ENCODE measurements at regions not wholly inside any gene's neighbourhood (a gene's known extent, or its start where the extent isn't known, plus 50 kb on each side); places are given as distances from the start of the nearest gene placed in this dataset.

DNA sequence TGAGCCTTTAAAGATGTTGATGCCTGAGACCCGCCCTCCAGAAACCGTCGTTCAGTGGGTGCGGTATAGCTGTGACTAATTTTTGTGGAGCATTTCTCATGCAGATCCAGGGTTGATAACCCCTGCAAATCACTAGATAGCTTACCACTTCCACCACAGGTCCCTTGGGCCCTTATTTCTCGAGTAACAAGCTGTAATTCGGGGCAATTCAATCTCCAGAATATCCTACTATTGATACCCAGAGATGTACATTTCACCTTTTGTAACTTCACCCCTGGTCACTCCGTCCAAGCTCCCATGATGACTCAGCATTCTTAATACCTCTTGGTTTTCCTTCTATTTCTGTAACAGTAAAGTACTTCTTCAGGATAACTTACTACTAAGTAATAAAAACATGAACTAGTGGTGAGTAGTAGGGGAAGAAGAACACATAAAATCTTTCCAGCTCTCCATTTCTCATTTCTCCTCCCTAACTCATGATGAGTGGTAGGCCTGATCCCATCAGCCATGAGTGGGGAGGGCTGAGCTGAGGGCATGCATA, 71.9 kb upstream of the UBL3 start:
- DNase-seq = no peak

DNA sequence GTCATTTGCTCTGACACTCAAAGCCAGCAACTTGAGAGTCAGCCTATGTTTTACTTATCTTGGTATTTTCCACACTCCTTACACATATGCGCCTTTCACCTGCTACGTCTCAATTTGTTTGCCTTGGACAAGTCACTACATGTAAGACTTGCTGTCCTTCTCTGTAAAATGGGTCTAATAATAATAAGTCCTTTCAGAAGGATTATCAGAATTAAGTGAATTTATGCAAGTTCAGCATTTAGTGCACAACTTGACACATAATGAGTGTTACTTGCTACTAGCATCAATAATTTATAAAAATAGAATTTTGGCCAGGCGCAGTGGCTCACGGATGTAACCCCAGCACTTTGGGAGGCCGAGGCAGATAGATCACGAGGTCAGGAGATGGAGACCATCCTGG, 71.1 kb upstream of the UBL3 start:
- no peak for DNase-seq

DNA sequence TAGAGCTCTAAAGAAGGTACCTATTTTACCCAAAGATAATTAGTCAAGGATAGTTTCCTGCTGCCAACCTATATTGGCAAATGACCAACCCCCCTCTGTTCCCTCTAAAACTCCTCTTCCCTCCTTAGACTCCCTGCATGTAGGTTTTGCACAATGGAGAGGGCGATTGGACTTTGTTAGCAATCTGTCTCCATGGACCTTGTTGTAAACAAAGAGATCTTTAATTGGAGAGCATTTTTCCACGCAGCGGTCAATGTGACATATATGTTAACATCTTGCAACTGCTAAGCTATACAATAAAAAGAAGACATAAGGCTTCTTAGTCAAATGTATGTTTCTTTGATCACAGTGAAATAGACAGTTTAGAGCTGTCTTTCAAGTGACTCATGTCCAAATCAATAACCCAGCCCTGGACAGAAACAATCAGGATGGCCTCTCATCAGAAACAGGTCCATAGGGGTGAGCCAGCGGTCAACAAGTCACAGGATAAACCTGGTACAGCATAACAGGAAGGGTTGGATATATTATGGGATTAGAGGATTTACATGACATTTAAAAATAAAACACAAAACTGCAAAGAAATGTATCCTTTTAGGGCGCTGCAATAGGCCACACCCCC, 69.7 kb upstream of the UBL3 start:
- no peak for DNase-seq

DNA sequence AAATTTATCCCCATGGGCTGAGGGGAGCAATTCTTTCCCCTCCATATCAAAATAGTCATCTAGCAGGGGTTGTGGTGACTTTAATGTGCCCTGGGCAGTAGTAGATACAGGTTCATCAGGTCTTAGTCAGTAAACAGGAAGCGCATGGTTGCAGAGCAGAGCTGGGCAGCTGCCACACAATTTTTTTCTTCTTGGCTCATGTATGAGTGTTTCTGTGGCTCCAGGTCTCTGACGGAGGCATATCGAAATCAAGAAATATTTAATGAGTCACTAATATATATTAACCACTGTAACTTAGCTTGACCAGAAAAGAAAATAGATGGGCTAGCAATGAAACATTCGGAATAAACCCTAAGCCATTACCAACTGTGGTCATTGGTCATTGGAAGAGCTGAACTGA, 68.4 kb upstream of the UBL3 start:
- no peak for DNase-seq

DNA sequence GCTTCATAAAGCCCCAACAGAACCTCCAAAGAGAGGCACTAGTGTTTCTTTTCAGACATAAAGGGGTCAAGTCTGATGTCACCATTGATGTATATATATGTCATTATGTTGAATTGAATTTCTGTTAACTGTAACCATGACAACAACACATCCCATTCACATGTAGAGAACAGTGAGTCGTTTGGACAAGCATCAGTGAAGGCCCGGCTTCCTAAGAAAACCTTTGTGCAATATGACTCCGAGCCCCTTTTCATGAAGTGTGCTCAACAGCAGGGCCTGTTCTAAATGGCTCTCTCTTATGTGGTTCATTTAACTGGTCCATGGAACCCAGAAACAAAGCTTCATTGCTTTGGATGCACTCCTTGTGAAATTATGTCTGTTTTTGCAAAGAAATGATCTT, 67.2 kb upstream of the UBL3 start:
- DNase-seq = no peak

DNA sequence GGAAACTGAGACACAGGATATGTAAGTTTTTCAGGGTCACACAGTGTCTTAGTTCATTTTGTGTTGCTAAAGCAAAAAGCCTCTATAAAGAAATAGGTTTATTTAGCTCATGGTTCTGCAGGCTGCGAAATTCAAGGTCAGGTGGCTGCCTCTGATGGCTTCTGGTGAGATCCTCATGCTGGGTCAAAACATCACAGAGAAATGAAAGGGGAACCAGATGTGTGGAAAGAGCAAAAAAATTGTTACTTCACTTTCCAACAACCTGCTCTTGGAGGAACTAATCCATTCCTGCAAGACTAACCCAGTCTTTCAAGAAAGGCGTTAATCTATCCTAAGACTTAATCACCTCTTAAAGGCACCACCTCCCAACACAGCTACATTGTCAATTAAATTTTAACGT, 64.2 kb upstream of the UBL3 start:
- no peak for DNase-seq

DNA sequence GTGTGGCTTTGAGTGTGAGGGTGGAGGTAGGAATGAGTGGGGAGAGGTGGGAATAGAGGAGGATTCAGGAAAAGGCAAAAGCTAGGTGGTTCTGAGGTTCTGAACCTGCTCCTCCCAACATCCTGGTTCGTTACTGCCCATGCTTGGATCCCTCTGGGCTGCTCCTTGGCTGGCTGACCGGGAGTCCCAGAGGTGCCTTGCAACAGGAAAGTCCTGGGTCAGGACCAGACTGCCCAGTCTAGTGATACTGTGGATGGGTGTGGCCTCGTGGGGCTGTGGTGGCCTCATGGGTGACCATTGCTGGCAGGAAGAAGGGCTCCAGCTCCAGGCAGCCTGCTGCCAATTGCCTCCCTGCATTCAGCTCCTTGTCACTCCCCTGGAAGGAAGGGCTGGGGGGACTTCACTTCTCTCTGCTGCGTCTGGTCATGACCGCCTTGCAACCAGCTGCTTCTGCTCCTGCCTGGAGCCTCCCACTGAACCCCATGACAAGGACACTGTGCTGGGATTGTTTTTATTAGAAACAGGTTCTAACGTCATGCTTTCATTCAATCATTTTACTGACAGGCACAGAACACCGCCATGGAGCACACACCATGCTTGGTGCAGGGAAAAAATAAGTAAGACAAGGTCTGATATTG, 61.5 kb upstream of the UBL3 start:
- no peak for DNase-seq

DNA sequence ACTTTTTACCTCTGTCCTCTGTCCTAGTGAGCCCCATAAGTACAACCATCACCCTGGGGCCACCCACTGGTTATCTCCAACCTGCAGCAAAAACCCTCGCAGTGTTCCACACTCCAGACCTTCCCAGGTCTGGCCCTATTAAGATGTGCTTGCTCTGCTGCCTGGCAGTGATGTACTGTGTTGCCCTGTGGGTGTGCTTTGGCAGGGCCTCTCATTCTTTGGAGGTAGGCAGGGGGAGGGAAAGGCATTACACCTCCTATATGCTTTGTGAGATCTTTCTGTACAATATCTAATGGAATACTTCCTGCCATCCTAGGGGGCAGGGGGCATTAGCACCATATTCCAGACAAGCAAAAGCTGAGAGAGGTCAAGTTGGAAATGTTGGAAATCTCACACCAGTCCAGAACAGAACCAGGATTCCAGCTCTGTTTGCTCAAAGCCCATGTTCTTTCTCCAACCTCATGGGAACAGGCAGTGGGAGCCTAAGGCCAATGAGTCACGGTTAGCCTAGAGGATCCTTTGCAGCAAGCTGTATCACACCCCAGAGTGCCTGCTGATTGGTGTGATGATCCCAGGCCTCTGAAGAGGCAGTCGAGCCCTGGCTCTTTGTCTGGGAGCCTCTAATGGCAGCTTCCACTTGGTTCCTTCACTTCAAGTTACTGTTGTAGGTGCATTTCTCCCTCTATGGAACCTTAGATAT, 59.7 kb upstream of the UBL3 start:
- DNase-seq = no peak

DNA sequence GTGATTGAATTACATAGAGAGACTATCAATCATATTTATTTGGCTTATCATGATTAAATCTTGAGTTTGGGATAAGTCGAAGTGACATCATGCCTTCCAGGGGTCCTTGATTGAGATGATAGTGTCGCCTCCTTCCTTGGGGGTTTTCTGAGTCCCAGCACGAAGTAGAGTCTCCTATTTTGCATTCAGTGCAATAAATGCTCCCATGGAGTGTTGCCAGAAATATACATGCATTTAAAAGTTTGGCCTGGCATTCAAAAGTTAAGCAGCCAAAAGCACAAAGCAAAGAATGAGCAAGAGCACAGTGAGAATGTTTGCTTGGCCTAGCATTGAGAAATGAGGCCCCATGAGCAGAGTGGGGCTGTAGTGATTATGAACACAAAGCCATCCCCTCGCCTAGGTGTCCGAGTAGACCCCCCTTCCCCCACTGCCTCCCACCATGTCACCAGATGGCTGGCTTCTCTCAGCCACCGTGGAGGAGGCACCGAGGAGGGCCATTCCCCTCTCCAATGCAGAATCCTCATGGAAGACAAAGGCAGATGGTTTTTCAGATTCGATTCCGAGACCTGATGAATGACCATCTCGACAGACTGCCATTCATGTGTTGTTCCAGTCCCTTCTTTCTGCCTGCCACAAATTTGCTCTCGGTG, 58.8 kb upstream of the UBL3 start:
- DNase-seq = no peak

DNA sequence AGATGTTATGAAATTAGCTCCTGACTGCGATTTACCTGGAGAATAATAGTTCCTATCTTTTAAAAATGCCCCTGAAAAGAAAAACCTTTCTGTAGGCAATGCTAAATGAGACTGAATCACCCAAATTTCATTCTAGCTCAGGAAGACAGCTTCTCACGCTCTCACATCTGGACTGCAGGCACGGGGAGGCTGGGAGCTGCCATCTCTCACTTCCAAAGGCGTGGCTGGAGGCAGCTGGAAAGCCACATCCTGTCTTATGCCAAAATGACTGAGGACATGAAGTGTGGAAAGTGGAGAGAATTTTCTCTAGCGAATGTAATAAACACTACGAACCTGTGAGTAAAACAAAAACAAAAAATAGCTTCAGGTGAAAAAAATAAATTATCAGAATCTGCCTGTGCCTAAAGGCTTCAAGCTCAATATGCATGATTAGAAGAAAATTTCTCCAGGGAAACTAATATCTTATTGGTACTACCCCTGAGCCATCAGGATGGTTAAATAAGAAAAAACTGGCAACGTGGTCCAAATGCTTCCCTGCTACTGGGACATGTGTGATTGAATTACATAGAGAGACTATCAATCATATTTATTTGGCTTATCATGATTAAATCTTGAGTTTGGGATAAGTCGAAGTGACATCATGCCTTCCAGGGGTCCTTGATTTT, 58.1 kb upstream of the UBL3 start:
- no peak for DNase-seq

DNA sequence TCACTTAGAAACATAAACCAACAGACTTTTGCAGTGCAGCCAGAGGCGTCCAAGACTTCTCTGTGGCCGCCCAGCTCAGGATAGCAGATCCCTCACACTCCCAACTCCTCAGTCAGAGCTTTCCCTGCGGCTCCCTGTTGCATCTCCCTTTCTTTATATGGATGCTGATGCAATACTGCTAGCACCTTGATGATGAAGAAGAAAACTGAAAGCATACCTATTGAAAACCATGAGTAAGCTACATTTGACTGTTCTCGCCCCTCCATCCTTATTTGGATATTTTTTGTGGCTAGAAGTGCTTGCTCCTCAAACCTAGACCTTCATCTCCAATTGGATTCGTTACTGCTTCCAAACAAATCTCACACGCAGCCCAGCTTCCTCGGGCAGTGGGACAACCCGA, 57.3 kb upstream of the UBL3 start:
- no peak for DNase-seq

DNA sequence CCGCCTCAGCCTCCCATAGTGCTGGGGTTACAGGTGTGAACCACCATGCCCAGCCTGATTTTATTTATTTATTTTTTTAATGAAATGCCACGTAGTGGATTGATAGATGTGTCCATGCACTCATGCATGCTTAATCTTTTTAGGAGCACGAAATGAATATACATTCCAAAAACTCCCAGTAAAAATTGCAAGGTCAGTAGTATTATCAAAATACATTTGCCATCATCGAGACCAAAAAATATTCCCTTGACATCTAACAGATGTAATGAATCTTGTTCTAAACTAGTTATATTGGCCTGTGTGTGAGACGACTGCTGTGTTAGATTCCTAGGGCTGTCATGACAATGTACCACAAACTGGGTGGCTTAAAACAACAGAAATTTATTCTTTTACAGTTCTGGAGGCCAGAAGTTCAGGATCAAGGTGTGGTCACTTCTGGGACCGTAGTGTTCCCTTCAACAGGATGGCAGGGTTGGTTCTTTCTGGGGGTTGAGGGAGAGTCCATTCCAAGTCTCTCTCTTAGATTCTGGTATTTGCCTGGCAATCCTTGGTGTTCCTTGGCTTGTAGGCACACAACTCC, 56.1 kb upstream of the UBL3 start:
- DNase-seq = no peak

DNA sequence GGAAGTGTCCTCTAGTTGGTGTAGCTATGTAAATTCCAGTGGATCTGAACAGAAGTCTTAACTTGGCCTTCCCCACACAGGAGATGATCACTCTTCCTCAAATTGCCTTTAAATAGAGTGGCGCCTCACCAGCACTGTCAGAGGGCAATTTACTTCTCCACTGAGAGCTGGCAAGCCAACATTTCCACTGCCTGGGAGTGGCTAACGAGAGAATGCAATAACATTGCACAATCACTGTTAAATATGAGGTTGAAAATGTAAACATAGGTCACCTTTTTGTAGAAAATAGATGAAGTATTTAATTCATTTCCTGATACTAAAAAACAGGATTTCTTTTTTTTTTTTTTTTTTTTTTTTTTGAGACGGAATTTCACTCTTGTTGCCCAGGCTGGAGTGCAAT, 55.4 kb upstream of the UBL3 start:
- peak in 1 of 2 donors; percentile 30 for DNase-seq

DNA sequence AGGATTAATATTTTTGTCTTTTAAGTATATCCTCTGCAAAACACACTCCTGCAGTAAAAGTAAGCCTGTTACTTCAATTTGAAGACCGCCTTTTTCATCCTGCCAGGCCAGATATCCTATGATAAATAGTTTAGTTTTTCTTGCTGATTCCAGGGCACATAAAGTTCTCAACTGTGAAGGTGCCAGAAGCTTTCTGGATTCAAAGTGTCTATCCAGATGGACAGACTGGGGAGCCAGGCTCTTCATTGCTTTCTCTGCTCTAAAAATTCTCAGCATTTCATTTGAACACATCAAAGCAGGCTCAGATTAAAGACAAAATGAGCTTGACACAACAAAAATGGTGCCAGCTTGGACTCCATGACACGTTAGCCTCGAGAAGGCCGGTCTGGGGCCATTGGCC, 53.6 kb upstream of the UBL3 start:
- no peak for DNase-seq

DNA sequence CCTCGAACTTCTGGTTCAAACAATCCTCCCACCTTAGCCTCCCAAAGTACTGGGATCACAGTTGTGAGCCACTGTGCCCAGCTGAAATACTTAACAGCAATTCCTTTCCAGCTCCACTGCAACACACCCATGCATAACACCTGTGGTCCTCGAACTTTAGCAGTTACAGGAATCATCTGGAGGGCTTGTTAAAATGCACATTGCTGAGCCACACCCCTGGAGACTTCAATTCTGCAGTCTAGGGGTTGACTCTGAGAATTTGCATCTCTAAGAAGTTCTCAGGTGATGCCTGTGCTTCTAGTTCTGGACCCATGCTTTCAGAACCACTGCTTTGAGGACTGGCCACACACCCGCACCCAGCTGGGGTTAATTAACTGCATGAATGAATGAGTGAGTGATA, 53.1 kb upstream of the UBL3 start:
- DNase-seq = no peak

DNA sequence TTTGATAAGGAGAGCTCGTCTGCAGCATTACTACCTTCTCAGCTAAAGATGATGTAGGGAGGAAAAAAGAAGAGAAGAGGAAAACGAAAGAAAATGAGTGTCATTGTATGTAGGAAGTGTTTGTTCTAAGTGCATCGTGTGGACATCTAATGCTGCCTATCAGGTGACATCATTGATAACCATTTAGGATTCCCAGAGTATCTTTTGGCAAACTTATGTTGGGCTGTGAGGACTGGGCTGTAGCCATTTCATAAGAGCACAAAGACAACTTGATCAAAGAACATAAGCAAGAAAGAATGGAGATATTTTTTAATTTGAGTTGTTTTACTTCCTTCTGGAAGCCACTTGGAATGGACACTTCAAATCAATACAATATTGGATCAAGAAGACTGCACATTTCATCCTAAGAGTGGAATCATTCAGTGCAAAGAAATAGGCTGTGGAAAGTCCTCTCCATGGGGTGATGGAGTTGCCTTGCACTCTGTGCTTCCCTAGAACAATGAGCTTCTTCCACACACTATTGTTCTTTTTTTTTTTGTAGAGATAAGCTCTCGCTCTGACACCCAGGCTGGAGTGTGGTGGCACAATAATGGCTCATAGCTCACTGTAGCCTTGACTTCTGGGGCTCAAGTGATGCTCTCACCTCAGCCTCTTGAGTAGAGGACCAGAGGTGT, 52.4 kb upstream of the UBL3 start:
- DNase-seq = no peak

DNA sequence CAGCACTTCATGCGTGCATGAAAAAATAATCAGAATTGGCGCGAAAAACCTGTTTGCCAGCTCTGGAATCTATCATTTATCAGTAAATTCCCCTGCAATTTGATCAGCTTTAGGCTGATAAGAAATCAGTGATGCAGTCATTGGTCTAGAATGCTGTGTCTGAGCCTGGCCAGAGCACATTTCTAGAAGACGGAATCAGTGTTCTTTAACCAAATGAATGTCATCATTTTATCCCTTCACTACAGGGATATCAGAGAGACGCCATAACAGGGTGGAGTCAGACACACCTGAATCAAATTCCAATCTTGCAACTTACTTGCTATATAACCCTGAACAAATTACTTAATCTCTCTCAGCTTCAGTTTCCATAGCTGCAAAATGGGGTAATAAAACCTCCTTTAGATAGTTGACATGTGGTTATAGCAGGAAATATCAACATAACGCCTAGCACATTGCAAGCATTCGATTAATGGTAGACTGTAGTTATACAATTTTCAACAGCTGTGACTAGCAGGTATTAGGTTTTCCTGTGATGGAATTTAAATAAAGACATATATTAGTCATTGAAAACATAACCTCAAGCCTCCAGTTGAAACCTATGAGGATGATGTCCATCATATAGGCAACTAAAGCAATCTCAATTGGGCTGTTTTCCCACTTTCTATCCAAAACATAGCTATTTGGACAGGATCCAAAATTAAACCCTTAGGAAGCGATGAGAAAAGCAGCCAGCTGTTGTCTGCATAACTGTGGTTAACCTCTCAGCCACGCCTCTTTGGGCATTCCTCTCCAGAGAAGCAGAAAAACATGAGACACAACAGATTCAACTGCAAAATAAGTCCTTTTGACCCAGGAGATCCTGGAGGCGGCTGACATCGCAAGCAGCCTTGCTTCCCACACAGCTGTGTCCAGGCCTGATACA, 51.6 kb upstream of the UBL3 start:
- DNase-seq = peak; percentile 37 to 57
